Nephron progenitor cell (in vitro differentiated cells): ENCODE measurements at regions not wholly inside any gene's neighbourhood (a gene's known extent, or its start where the extent isn't known, plus 50 kb on each side); places are given as distances from the start of the nearest gene placed in this dataset.

Experiments used
- DNase-seq: peaks from one replicate; pipeline ENCODE4 v3.0.0; 2021
- H3K27ac Mint-ChIP-seq: 2 replicates; pipeline ENCODE4 v1.8.0; 2021; ENCODE audit warnings: mild to moderate bottlenecking, moderate library complexity, mixed read lengths
- H3K27me3 Mint-ChIP-seq: 2 replicates; pipeline ENCODE4 v1.8.0; 2021; ENCODE audit warnings: mild to moderate bottlenecking, low read depth, mixed read lengths; ENCODE audit not compliant: poor library complexity
- H3K36me3 Mint-ChIP-seq: 2 replicates; pipeline ENCODE4 v1.8.0; 2021; ENCODE audit warnings: low read depth, mixed read lengths
- H3K4me1 Mint-ChIP-seq: 2 replicates; pipeline ENCODE4 v1.8.0; 2021; ENCODE audit warnings: mixed read lengths
- H3K4me3 Mint-ChIP-seq: 2 replicates; pipeline ENCODE4 v1.8.0; 2021; ENCODE audit warnings: mild to moderate bottlenecking, moderate library complexity, mixed read lengths
- H3K9me3 Mint-ChIP-seq: 2 replicates; pipeline ENCODE4 v1.8.0; 2021; ENCODE audit warnings: mild to moderate bottlenecking, moderate library complexity, mixed read lengths
- CTCF ChIP-seq: fragments of 200-600 bp; sonication (generic); IDR thresholded peaks from 2 replicates; pipeline ENCODE4 v1.5.0; 2021; ENCODE audit warnings: antibody characterized with exemption

- no peaks in the 10 kb centered on the region for H3K4me1 Mint-ChIP-seq
- TF ChIP-seq CTCF = no peak
- H3K9me3 Mint-ChIP-seq = peaks cover 28% of the 10 kb centered on the region
- H3K27ac Mint-ChIP-seq = no peak overlapping the region
- no peaks in the 10 kb centered on the region for H3K36me3 Mint-ChIP-seq
- H3K4me3 Mint-ChIP-seq = no peak overlapping the region
- DNase-seq = no peak
- H3K27me3 Mint-ChIP-seq = peaks cover 15% of the 10 kb centered on the region
Observed at GRCh38 chr1:5375481-5375880, 616.7 kb downstream of the NPHP4 start.

- Mint-ChIP-seq H3K27me3 (peaks cover 15% of the 10 kb centered on the region), H3K4me1 (no peaks in the 10 kb centered on the region), H3K9me3 (peaks cover 28% of the 10 kb centered on the region), H3K36me3 (no peaks in the 10 kb centered on the region), H3K27ac (no peak overlapping the region), H3K4me3 (no peak overlapping the region)
- DNase-seq = no peak
- no peak for TF ChIP-seq CTCF
Observed at GRCh38 chr1:5374192-5374591, 618.0 kb downstream of the NPHP4 start.

- Mint-ChIP-seq H3K4me1 (no peaks in the 10 kb centered on the region), H3K36me3 (no peaks in the 10 kb centered on the region), H3K27ac (no peak overlapping the region), H3K9me3 (peaks cover 28% of the 10 kb centered on the region), H3K4me3 (no peak overlapping the region), H3K27me3 (peaks cover 15% of the 10 kb centered on the region)
- no peak for DNase-seq
- TF ChIP-seq CTCF = no peak
Observed at GRCh38 chr1:5373281-5373680, 618.9 kb downstream of the NPHP4 start.

- Mint-ChIP-seq H3K36me3 (no peaks in the 10 kb centered on the region), H3K27me3 (peaks cover 16% of the 10 kb centered on the region), H3K4me3 (no peak overlapping the region), H3K9me3 (peaks cover 28% of the 10 kb centered on the region), H3K27ac (no peak overlapping the region), H3K4me1 (no peaks in the 10 kb centered on the region)
- TF ChIP-seq CTCF = no peak
- DNase-seq = no peak
Observed at GRCh38 chr1:5371270-5371669, 621.0 kb downstream of the NPHP4 start.

- Mint-ChIP-seq H3K27me3 (peaks cover 12% of the 10 kb centered on the region), H3K4me1 (no peaks in the 10 kb centered on the region), H3K36me3 (no peaks in the 10 kb centered on the region), H3K9me3 (peaks cover 28% of the 10 kb centered on the region), H3K4me3 (no peak overlapping the region), H3K27ac (no peak overlapping the region)
- no peak for TF ChIP-seq CTCF
- no peak for DNase-seq
Observed at GRCh38 chr1:5370311-5370710, 621.9 kb downstream of the NPHP4 start.

GRCh38 chr1:5369223-5369622, 623.0 kb downstream of the NPHP4 start:
- Mint-ChIP-seq H3K4me1 (no peaks in the 10 kb centered on the region), H3K9me3 (peaks cover 23% of the 10 kb centered on the region), H3K4me3 (no peak overlapping the region), H3K27ac (no peak overlapping the region), H3K27me3 (peaks cover 19% of the 10 kb centered on the region), H3K36me3 (no peaks in the 10 kb centered on the region)
- no peak for DNase-seq
- TF ChIP-seq CTCF = no peak
